Suprapubic skin (tissue), 3 donors: ENCODE measurements at regions not wholly inside any gene's neighbourhood (a gene's known extent, or its start where the extent isn't known, plus 50 kb on each side); places are given as distances from the start of the nearest gene placed in this dataset.

Experiments used
- POLR2A ChIP-seq, 2 donors: fragments of 450-650 bp; IDR thresholded peaks; one replicate each; pipeline ENCODE4 v1.6.1; 2017; ENCODE audit warnings: antibody characterized with exemption in 2 of 2, mild to moderate bottlenecking in 2 of 2, moderate library complexity in 2 of 2
- TF ChIP-seq, protein P1 (sequence below), 2 donors: fragments of 200-600 bp in 1 of 2; fragments of 450-650 bp in 1 of 2; sonication (generic) in 1 of 2; IDR thresholded peaks; one replicate each; pipeline ENCODE4 v1.5.1; 2016 to 2019; ENCODE audit warnings: antibody characterized with exemption in 2 of 2, mild to moderate bottlenecking in 1 of 2, moderate library complexity in 1 of 2

DNA sequence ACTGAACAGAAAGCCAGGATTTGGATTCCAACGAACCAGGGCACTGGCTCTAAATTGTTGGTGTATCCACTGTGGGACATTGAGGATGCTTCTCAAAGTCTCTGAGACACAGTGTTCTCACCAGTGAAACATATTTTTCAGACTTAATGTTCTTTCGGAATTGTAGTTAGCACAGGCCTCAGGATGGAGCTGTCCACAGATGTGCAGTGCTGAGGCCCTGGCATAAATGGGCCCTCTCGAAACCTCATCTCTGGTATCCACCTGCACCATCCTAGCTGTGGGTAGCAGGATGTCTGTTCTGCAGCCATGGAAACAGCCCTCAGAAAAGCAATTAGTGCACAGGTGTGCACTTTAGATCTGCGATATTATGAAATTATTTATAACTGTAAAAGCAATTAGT, 656.8 kb downstream of the TBC1D22A start:
- TF ChIP-seq, protein P1, sequence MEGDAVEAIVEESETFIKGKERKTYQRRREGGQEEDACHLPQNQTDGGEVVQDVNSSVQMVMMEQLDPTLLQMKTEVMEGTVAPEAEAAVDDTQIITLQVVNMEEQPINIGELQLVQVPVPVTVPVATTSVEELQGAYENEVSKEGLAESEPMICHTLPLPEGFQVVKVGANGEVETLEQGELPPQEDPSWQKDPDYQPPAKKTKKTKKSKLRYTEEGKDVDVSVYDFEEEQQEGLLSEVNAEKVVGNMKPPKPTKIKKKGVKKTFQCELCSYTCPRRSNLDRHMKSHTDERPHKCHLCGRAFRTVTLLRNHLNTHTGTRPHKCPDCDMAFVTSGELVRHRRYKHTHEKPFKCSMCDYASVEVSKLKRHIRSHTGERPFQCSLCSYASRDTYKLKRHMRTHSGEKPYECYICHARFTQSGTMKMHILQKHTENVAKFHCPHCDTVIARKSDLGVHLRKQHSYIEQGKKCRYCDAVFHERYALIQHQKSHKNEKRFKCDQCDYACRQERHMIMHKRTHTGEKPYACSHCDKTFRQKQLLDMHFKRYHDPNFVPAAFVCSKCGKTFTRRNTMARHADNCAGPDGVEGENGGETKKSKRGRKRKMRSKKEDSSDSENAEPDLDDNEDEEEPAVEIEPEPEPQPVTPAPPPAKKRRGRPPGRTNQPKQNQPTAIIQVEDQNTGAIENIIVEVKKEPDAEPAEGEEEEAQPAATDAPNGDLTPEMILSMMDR (IDR thresholded peaks at IDR 0.05): no peak
- TF ChIP-seq POLR2A (IDR thresholded peaks at IDR 0.05): no peak
